ENCODE measurements at regions not wholly inside any gene's neighbourhood (a gene's known extent, or its start where the extent isn't known, plus 50 kb on each side); places are given as distances from the start of the nearest gene placed in this dataset.

GRCh38 chr6:14031516-14031915 lies 86.1 kb upstream of the CD83 start:
- no peak for FAIRE-seq

GRCh38 chr6:14035071-14035847 lies 82.3 kb upstream of the CD83 start:
- FAIRE-seq, result no peak

GRCh38 chr6:14035874-14036273 lies 81.7 kb upstream of the CD83 start:
- no peak for FAIRE-seq

GRCh38 chr6:14036911-14037310 lies 80.7 kb upstream of the CD83 start:
- no peak for FAIRE-seq

GRCh38 chr6:14037402-14038277 lies 79.9 kb upstream of the CD83 start:
- FAIRE-seq, result no peak

GRCh38 chr6:14038467-14039437 lies 78.8 kb upstream of the CD83 start:
- FAIRE-seq, result no peak

GRCh38 chr6:14040042-14040441 lies 77.5 kb upstream of the CD83 start:
- FAIRE-seq, result no peak

- no peak for FAIRE-seq
These were observed 71.0 kb upstream of the CD83 start for GRCh38 chr6:14046476-14047068.

GRCh38 chr6:14047151-14047740 lies 70.3 kb upstream of the CD83 start:
- no peak for FAIRE-seq

- no peak for FAIRE-seq
These were observed 68.7 kb upstream of the CD83 start for GRCh38 chr6:14048837-14049236.

- FAIRE-seq, result no peak
These were observed 66.2 kb upstream of the CD83 start for GRCh38 chr6:14051355-14051754.

- FAIRE-seq, result no peak
These were observed 63.8 kb upstream of the CD83 start for GRCh38 chr6:14053811-14054210.

- no peak for FAIRE-seq
These were observed 62.0 kb upstream of the CD83 start for GRCh38 chr6:14055541-14055940.

- no peak for FAIRE-seq
These were observed 59.4 kb upstream of the CD83 start for GRCh38 chr6:14058029-14058695.

- FAIRE-seq, result no peak
These were observed 58.8 kb upstream of the CD83 start for GRCh38 chr6:14058735-14059134.

GRCh38 chr6:14059791-14060436 lies 57.7 kb upstream of the CD83 start:
- no peak for FAIRE-seq

GRCh38 chr6:14060971-14061370 lies 56.6 kb upstream of the CD83 start:
- no peak for FAIRE-seq

- FAIRE-seq, result no peak
These were observed 55.9 kb upstream of the CD83 start for GRCh38 chr6:14061643-14062042.

GRCh38 chr6:14062345-14063029 lies 55.1 kb upstream of the CD83 start:
- no peak for FAIRE-seq

GRCh38 chr6:14063756-14064155 lies 53.8 kb upstream of the CD83 start:
- FAIRE-seq, result no peak
